HEK293T (cell line): ENCODE measurements at regions not wholly inside any gene's neighbourhood (a gene's known extent, or its start where the extent isn't known, plus 50 kb on each side); places are given as distances from the start of the nearest gene placed in this dataset.

Experiments
- ARNT ChIP-seq: fragments of 450-650 bp; IDR thresholded peaks from 2 replicates; pipeline ENCODE4 v1.6.1; 2017; ENCODE audit warnings: mild to moderate bottlenecking
- BHLHE40 ChIP-seq: fragments of 450-650 bp; IDR thresholded peaks from 2 replicates; pipeline ENCODE4 v1.6.1; 2016; ENCODE audit warnings: mild to moderate bottlenecking, moderate library complexity, borderline replicate concordance
- ELF4 ChIP-seq: fragments of 450-650 bp; IDR thresholded peaks from 2 replicates; pipeline ENCODE4 v1.6.1; 2017; ENCODE audit warnings: antibody characterized with exemption
- FOXA1 ChIP-seq: fragments of 450-650 bp; IDR thresholded peaks from 2 replicates; pipeline ENCODE4 v1.6.1; 2016; ENCODE audit warnings: mild to moderate bottlenecking
- FOXK2 ChIP-seq: fragments of 450-650 bp; IDR thresholded peaks from 2 replicates; pipeline ENCODE4 v1.6.1; 2016; ENCODE audit warnings: mild to moderate bottlenecking
- FOXM1 ChIP-seq: fragments of 450-650 bp; IDR thresholded peaks from 2 replicates; pipeline ENCODE4 v1.6.1; 2017; ENCODE audit warnings: mild to moderate bottlenecking, borderline replicate concordance
- HDGF ChIP-seq: fragments of 450-650 bp; IDR thresholded peaks from 2 replicates; pipeline ENCODE4 v1.6.1; 2017; ENCODE audit warnings: antibody characterized with exemption, borderline replicate concordance
- L3MBTL2 ChIP-seq: fragments of 450-650 bp; conservative IDR thresholded peaks from 2 replicates; pipeline ENCODE4 v1.6.1; 2016; ENCODE audit warnings: mild to moderate bottlenecking
- LEF1 ChIP-seq: fragments of 450-650 bp; IDR thresholded peaks from 2 replicates; pipeline ENCODE4 v1.6.1; 2017; ENCODE audit warnings: mild to moderate bottlenecking, borderline replicate concordance
- NFRKB ChIP-seq: fragments of 450-650 bp; IDR thresholded peaks from 2 replicates; pipeline ENCODE4 v1.6.1; 2016; ENCODE audit warnings: mild to moderate bottlenecking, moderate library complexity
- SP1 ChIP-seq: fragments of 450-650 bp; IDR thresholded peaks from 2 replicates; pipeline ENCODE4 v1.6.1; 2017
- SUZ12 ChIP-seq: fragments of 450-650 bp; IDR thresholded peaks from 2 replicates; pipeline ENCODE4 v1.6.1; 2016; ENCODE audit warnings: mild to moderate bottlenecking
- TARDBP ChIP-seq: fragments of 450-650 bp; IDR thresholded peaks from 2 replicates; pipeline ENCODE4 v1.6.1; 2016
- TF ChIP-seq, protein P1 (sequence below): fragments of 450-650 bp; IDR thresholded peaks from 2 replicates; pipeline ENCODE4 v1.6.1; 2016

DNA sequence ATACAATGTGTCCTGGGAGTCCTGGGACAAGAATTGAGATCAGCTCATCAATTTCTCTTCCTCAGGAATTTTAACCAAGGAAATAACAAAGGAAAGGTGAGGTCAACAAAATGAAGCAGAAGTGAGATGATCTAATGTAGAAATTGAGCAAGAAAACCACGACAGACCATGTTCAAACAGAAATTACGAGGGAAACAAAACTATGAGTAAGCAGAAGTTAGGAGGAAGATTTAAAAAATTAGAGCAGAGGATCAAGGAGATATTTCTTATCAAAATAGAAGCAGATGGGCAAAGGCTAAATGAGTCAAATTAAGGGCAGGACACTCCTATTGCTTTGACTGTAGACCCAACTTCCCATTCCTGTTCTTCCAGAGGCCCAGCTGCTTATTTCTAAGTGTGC, 97.4 kb downstream of the HINT1 start:
- TF ChIP-seq SP1: no peak
- no peak for TF ChIP-seq ARNT
- TF ChIP-seq FOXM1: no peak
- no peak for TF ChIP-seq NFRKB
- no peak for TF ChIP-seq SUZ12
- TF ChIP-seq HDGF: no peak
- TF ChIP-seq FOXK2: no peak
- no peak for TF ChIP-seq ELF4
- TF ChIP-seq TARDBP: no peak
- TF ChIP-seq FOXA1: no peak
- TF ChIP-seq BHLHE40: no peak
- TF ChIP-seq, protein P1, sequence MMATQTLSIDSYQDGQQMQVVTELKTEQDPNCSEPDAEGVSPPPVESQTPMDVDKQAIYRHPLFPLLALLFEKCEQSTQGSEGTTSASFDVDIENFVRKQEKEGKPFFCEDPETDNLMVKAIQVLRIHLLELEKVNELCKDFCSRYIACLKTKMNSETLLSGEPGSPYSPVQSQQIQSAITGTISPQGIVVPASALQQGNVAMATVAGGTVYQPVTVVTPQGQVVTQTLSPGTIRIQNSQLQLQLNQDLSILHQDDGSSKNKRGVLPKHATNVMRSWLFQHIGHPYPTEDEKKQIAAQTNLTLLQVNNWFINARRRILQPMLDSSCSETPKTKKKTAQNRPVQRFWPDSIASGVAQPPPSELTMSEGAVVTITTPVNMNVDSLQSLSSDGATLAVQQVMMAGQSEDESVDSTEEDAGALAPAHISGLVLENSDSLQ: no peak
- TF ChIP-seq L3MBTL2: no peak
- no peak for TF ChIP-seq LEF1
